ENCODE measurements at regions not wholly inside any gene's neighbourhood (a gene's known extent, or its start where the extent isn't known, plus 50 kb on each side); places are given as distances from the start of the nearest gene placed in this dataset.

DNA sequence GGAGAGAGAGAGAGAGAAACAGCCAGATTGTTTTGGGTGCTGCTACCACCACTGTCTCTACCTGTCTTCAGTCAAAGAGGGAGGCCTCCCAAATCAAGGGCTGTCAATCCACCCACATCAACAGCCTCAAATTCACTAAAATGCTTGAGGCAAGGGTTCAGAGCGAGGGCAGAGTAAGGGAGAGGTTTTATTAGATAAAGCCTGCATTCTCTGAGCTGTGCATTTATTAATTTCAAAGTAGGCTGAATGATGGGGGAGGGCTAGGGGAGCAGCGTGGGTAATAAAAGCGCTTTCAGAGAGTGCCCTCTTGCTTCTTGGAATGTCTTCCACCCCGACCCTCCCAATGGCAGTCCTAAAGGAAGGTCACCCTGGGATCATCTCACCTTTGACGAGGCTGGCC is 636.5 kb upstream of the TBX3 start:
- H3K27ac ChIP-seq (ENCODE audit: low read length): no peak overlapping the region
- no peaks in the 10 kb centered on the region for H4K20me1 ChIP-seq (ENCODE audit: insufficient read depth)
- H3K9me2 ChIP-seq (ENCODE audit: insufficient read depth, low read length): no peaks in the 10 kb centered on the region
- H3F3A ChIP-seq (ENCODE audit: insufficient read depth, low read length, poor library complexity, severe bottlenecking): no peaks in the 10 kb centered on the region
- H3K79me2 ChIP-seq (replicated peaks; ENCODE audit: insufficient read depth, low read length): no peaks in the 10 kb centered on the region
- H2AFZ ChIP-seq (ENCODE audit: low read depth, low read length): no peak overlapping the region
- H3K9me3 ChIP-seq (ENCODE audit: low read length): no peaks in the 10 kb centered on the region
- TF ChIP-seq TAF1 (IDR thresholded peaks at IDR 0.05; ENCODE audit: low read depth) (no peak), POLR2AphosphoS5 (IDR thresholded peaks at IDR 0.05) (no peak)
- H3K36me3 ChIP-seq (ENCODE audit: insufficient read depth, low read length): no peaks in the 10 kb centered on the region
- no peaks in the 10 kb centered on the region for H3K27me3 ChIP-seq (ENCODE audit: insufficient read depth, low read depth, low read length)
- H3K4me3 ChIP-seq (ENCODE audit: low read length): no peak overlapping the region
- H3K9ac ChIP-seq (ENCODE audit: low read length): no peak overlapping the region
- no peak overlapping the region for H3K4me2 ChIP-seq (ENCODE audit: low read length)

DNA sequence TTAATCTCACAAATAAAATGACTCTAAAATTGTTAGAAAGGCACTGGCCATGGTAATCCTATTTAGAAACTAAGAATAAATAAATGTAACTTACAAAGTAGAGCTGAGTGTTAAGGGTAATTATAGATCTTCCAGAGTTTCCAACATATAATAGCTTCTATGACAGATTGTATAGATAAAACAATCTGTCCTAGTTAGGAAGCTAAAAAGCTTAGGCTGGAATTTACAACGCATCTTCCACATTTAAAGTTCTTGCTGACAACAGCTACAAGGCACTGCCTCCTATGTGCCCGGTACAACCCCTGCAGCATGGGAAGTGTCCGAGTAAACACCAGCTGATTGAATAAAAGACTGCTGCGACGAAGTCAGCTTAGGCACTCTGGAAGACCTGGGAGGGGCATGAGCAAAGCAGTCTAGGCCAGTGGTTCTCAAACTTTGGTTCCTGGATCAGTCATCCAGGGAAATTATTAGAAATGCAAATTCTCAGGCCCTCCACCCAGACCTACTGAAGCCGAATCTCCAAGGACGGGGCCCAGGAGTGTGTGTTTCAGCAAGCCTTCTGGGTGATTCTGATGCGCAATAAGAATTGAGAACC is 635.6 kb upstream of the TBX3 start:
- Histone ChIP-seq H3K9ac (ENCODE audit: low read length) (no peak overlapping the region), H2AFZ (ENCODE audit: low read depth, low read length) (no peak overlapping the region), H3K79me2 (replicated peaks; ENCODE audit: insufficient read depth, low read length) (no peaks in the 10 kb centered on the region), H3K27me3 (ENCODE audit: insufficient read depth, low read depth, low read length) (no peaks in the 10 kb centered on the region), H3K9me2 (ENCODE audit: insufficient read depth, low read length) (no peaks in the 10 kb centered on the region), H3K27ac (ENCODE audit: low read length) (no peak overlapping the region), H3F3A (ENCODE audit: insufficient read depth, low read length, poor library complexity, severe bottlenecking) (no peaks in the 10 kb centered on the region), H4K20me1 (ENCODE audit: insufficient read depth) (no peaks in the 10 kb centered on the region), H3K4me3 (ENCODE audit: low read length) (no peak overlapping the region), H3K9me3 (ENCODE audit: low read length) (no peaks in the 10 kb centered on the region), H3K4me2 (ENCODE audit: low read length) (no peak overlapping the region), H3K36me3 (ENCODE audit: insufficient read depth, low read length) (no peaks in the 10 kb centered on the region)
- no peak for TF ChIP-seq MXI1 (conservative IDR thresholded peaks at IDR 0.05; ENCODE audit: poor library complexity, severe bottlenecking)
- TF ChIP-seq EP300 (conservative IDR thresholded peaks at IDR 0.05; ENCODE audit: poor library complexity, severe bottlenecking): no peak
- no peak for TF ChIP-seq EZH2 (IDR thresholded peaks at IDR 0.05; ENCODE audit: borderline replicate concordance, insufficient read depth, low read length, poor library complexity, severe bottlenecking)
- no peak for TF ChIP-seq SMC3 (conservative IDR thresholded peaks at IDR 0.05; ENCODE audit: poor library complexity)
- no peak for TF ChIP-seq RAD21 (conservative IDR thresholded peaks at IDR 0.05)
- TF ChIP-seq TAF1 (IDR thresholded peaks at IDR 0.05; ENCODE audit: low read depth): no peak
- TF ChIP-seq, protein P1, sequence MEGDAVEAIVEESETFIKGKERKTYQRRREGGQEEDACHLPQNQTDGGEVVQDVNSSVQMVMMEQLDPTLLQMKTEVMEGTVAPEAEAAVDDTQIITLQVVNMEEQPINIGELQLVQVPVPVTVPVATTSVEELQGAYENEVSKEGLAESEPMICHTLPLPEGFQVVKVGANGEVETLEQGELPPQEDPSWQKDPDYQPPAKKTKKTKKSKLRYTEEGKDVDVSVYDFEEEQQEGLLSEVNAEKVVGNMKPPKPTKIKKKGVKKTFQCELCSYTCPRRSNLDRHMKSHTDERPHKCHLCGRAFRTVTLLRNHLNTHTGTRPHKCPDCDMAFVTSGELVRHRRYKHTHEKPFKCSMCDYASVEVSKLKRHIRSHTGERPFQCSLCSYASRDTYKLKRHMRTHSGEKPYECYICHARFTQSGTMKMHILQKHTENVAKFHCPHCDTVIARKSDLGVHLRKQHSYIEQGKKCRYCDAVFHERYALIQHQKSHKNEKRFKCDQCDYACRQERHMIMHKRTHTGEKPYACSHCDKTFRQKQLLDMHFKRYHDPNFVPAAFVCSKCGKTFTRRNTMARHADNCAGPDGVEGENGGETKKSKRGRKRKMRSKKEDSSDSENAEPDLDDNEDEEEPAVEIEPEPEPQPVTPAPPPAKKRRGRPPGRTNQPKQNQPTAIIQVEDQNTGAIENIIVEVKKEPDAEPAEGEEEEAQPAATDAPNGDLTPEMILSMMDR (IDR thresholded peaks at IDR 0.05; ENCODE audit: poor library complexity, severe bottlenecking): no peak
- no peak for TF ChIP-seq REST (IDR thresholded peaks at IDR 0.05; ENCODE audit: borderline replicate concordance)
- TF ChIP-seq POLR2AphosphoS5 (IDR thresholded peaks at IDR 0.05): no peak
